ENCODE measurements at regions not wholly inside any gene's neighbourhood (a gene's known extent, or its start where the extent isn't known, plus 50 kb on each side); places are given as distances from the start of the nearest gene placed in this dataset.

- TF ChIP-seq CTCF (IDR thresholded peaks at IDR 0.05) (no peak), POLR2A (IDR thresholded peaks at IDR 0.05; ENCODE audit: low read depth) (no peak), POLR2AphosphoS5 (IDR thresholded peaks at IDR 0.05) (no peak), EP300 (IDR thresholded peaks at IDR 0.05) (no peak)
These were observed 742.5 kb downstream of the ETS1 start for GRCh38 chr11:127844876-127845275.
